ENCODE measurements at regions not wholly inside any gene's neighbourhood (a gene's known extent, or its start where the extent isn't known, plus 50 kb on each side); places are given as distances from the start of the nearest gene placed in this dataset.
"Not testable (repeated sequence)": the region's sequence is repeated elsewhere in the genome, so short reads cannot be mapped to it uniquely, and the experiment has no call there.

- DNase-seq, result no peak
Measured at GRCh38 chr16:5214466-5214865, 116.9 kb upstream of the EEF2KMT start.

- DNase-seq, result not testable (repeated sequence)
Measured at GRCh38 chr16:5212501-5212900, 114.9 kb upstream of the EEF2KMT start.

GRCh38 chr16:5207862-5208498 is 110.4 kb upstream of the EEF2KMT start:
- DNase-seq, result not testable (repeated sequence)

DNA sequence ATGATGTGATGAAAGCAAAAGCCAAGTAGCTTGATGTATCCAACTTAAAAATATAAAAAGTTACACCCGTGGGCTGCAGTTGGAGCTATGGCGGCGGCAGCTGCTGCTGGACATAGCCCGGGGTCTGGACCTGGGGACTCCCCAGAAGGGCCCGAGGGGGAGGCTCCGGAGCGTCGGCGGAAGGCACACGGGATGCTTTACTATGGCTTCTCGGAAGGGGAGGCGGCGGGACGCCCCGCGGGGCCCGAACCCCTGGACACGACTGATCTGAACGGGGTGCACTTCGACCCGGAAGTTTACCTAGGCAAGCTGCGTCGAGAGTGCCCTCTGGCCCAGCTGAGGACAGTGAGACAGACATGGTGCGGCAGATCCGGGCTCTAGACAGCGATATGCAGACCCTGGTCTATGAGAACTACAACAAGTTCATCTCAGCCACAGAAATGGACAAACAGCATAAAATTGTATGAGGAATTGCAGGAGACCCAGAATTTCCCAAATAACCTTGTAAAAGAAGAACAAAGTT is 109.5 kb upstream of the EEF2KMT start:
- no peak for DNase-seq

DNA sequence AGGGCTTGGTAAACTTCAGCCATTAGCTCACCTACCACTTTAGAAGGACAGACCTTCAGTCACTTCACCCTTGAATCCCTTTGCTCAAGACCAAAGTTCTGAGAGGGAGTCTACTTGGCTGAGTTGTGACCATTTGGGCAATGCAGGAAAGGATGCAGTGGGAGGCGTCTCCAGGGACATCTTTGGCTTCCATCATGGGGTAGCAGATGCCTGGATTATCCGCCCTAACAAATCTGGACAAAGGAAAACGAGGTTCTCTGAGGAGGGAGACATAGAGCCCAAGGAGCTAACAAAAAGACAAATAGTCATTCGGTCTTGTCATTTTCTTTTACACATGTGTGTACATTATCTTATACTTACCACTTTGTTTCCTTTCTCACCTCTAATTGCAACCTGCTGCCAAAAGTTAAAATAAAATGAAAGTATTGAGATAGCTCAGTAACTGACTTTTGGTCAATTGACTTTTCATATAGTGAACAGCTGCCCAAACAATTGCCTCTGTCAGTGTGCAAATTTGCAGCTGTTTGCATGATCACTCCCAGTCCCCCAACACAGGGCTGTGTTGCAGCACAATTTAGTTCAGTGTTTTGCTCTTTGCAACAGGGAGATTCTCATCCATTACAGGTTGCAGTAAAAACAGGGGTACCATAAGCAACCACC is 108.9 kb upstream of the EEF2KMT start:
- no peak for DNase-seq

DNA sequence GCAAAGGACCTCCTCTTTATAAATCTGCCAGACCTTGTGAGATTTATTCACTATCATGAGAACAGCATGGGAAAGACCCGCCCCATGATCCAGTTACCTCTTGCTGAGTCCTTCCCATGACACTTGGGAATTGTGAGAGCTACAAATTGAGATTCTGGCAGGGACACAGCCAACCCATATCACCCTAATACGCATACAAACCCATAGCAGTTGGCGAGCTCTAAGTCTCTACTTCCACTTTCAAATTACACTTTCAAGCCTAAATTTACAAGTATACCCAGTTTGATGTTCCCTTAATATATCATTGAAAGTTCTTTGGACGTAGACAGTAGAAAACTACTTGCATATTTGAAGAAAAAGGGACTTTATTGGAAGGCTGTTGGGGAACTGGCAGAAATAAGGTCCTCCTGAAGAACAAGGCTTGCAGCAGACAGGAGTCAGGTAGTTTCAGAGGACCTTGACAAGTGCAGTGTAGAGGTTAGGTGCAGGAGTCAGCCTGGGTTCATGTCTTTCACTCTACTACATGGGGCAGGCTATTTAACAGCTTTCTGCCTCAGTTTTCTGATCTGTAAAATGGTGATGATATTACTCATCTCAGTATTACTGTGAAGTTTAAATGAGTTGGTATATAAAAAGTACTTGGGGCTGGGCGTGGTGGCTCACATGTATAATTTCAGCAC is 107.9 kb upstream of the EEF2KMT start:
- no peak for DNase-seq

- not testable (repeated sequence) for DNase-seq
Measured at GRCh38 chr16:5203675-5204074, 106.1 kb upstream of the EEF2KMT start.

GRCh38 chr16:5200123-5200522 is 102.5 kb upstream of the EEF2KMT start:
- no peak for DNase-seq

GRCh38 chr16:5196204-5196603 is 98.6 kb upstream of the EEF2KMT start:
- DNase-seq, result no peak

DNA sequence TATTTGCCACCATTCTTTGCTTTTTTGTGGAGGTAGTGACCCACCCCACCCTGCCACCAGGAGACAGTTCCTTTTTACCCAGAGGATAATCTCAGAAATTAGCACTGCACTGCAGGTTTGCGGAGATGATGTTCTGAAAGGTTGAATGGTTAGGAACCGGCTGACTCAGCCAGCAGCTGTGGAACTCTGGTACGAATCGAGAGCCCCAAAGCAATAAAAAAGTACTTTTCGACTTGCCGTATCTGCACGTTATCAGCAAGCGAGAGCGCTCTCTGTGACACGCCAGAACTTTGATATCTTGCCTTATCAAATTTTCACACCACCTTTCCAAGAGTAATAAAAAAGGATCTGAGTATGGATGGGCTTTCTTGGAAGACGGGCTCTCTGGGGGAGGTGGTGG is 96.3 kb upstream of the EEF2KMT start:
- DNase-seq, result no peak

- no peak for DNase-seq
Measured at GRCh38 chr16:5188989-5189352, 91.4 kb upstream of the EEF2KMT start.

DNA sequence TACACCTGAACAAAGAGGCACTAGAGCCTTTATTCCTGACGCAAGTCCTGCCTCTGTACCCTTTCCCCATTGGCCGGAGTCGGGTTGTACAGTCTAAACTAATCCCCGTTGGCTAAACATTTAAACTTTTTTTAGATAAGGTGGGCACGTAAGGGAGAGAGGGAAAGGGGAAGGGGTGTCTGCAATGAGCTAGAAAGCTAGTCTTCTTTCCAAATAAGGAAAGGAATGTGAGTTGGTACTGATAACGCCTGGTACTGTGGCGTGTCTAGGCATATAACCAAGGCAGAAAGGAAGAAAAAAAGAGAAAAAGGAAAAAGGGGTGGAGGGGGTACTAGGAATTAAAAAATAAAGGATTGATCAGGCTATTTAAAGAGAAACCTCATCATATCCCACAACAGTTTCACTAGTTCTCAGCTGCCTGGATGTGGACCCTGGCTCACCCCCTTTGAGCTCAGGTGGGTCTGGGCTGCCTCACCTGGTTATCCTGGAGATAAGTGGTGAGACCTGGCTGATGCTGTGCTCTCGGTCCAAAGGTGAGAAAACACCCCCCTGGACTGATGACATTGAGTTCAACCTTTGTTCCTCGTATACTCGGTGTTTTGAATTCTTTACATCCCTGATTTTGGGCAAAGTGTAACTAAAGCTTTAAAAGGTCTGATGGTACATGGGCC is 90.9 kb upstream of the EEF2KMT start:
- DNase-seq, result no peak

DNA sequence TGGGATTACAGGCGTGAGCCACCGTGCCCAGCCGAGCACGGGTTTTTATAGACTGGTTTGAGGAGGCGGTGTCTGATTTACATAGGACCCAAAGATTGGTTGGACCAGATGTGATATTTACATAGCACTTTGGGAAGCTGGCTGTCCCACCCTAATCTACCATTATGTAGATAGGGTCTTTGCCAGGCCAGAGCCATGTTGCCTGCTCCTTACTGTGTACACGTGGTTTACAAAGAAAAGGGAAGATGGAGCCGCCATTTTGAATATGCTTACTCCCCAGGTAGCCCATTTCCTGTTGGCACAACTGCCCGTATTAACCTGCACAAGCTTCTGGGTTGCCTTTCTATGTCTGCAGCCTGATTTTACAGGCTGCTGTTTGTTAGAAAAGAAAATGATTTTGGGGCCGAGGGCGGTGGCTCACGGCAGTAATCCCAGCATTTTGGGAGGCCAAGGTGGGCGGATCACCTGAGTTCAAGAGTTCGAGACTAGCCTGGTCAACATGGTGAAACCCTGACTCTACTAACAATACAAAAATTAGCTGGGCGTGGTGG is 89.9 kb upstream of the EEF2KMT start:
- no peak for DNase-seq

DNA sequence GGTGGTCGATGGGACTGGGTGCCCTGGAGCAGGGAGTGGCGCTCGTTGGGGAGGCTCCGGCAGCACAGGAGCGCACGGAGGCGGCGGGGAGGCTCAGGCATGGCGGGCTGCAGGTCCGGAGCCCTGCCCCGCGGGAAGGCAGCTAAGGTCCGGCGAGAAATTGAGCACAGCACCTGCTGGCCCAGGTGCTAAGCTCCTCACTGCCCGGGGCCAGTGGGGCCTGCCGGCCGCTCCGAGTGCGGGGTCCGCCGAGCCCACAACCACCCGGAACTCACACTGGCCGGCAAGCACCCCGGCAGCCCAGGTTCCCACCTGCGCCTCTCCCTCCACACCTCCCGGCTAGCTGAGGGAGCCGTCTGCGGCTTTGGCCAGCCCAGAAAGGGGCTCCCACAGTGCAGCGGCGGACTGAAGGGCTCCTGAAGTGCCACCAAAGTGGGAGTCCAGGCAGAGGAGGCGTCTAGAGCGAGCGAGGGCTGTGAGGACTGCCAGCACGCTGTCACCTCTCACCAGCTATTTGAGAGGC is 88.8 kb upstream of the EEF2KMT start:
- no peak for DNase-seq

GRCh38 chr16:5176505-5176904 is 78.9 kb upstream of the EEF2KMT start:
- DNase-seq, result no peak

- DNase-seq, result no peak
Measured at GRCh38 chr16:5175266-5175665, 77.7 kb upstream of the EEF2KMT start.

- DNase-seq, result no peak
Measured at GRCh38 chr16:5166486-5166885, 68.9 kb upstream of the EEF2KMT start.

- not testable (repeated sequence) for DNase-seq
Measured at GRCh38 chr16:5165429-5165828, 67.8 kb upstream of the EEF2KMT start.

- not testable (repeated sequence) for DNase-seq
Measured at GRCh38 chr16:5162801-5163200, 65.2 kb upstream of the EEF2KMT start.

DNA sequence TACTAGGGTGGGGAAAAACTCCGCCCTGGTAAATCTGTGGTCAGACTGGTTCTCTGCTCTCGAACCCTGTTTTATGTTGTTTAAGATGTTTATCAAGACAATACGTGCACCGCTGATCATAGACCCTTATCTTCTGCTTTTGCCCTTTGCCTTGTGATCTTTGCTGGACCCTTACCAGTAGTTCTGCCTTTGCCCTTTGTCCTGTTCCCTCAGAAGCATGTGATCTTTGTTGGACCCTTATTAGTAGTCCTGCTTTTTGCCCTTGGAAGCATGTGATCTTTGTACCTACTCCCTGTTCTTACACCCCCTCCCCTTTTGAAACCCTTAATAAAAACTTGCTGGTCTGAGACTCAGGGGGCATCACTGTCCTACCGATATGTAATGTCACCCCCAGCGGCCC is 64.3 kb upstream of the EEF2KMT start:
- DNase-seq, result not testable (repeated sequence)

GRCh38 chr16:5160010-5160409 is 62.4 kb upstream of the EEF2KMT start:
- not testable (repeated sequence) for DNase-seq

DNA sequence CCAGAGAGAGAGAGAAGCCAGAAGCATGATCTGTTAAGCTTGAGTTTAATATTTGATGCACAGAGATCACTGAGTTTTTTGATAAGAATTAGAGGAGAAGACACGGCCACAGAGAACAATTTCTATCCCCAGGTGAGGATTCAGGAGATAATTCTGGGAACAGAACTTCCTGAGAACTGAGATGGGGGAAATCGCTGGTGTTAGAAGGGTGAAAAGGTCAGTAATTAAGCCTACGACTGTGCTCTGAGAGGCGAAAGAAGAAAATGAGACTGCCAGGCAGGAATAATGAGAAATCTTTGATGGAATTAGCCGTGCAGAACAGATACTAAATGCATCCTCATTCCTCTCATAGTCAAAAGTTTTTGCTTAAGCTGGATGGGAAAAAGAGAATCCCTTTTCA is 61.9 kb upstream of the EEF2KMT start:
- DNase-seq, result not testable (repeated sequence)

DNA sequence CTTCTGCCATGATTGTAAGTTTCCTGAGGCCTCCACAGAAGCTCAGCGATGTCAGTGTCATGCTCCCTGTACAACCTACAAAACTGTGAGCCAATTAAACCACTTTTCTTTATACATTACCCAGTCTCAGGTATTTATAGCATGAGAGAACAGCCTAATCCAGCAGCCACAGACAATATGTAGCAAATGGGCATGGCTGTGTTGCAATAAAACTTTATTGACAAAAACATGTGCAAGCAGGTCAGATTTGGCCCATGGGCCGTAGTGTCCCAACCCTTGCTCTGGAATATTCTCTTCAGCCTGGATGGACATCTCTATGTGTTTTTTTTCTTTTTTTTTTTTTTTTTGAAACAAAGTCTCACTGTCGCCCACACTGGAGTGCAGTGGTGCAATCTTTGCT is 60.9 kb upstream of the EEF2KMT start:
- DNase-seq, result no peak
